BE2C (cell line): ENCODE measurements at regions not wholly inside any gene's neighbourhood (a gene's known extent, or its start where the extent isn't known, plus 50 kb on each side); places are given as distances from the start of the nearest gene placed in this dataset.

Source experiments
- DNase-seq: peaks from one replicate; pipeline ENCODE4 v3.0.0-alpha.2; 2020
- H3K27me3 ChIP-seq: fragments of 250-450 bp; sonication (Bioruptor Pico); 2 replicates; pipeline ENCODE4 v1.5.1; 2020; ENCODE audit warnings: mild to moderate bottlenecking
- H3K36me3 ChIP-seq: fragments of 250-450 bp; sonication (Bioruptor Pico); 2 replicates; pipeline ENCODE4 v1.5.1; 2020; ENCODE audit warnings: mild to moderate bottlenecking
- H3K4me1 ChIP-seq: fragments of 250-450 bp; sonication (Bioruptor Pico); 2 replicates; pipeline ENCODE4 v1.5.1; 2020
- H3K4me3 ChIP-seq: 2 replicates; pipeline ENCODE4 v1.5.1; 2011; ENCODE audit warnings: low read depth, low read length
- H3K9me3 ChIP-seq: fragments of 250-450 bp; sonication (Bioruptor Pico); 2 replicates; pipeline ENCODE4 v1.5.1; 2020
- TF ChIP-seq, protein P1 (sequence below): IDR thresholded peaks from 2 replicates; pipeline ENCODE4 v1.5.1; 2012; ENCODE audit warnings: mild to moderate bottlenecking, low read depth, low read length

DNA sequence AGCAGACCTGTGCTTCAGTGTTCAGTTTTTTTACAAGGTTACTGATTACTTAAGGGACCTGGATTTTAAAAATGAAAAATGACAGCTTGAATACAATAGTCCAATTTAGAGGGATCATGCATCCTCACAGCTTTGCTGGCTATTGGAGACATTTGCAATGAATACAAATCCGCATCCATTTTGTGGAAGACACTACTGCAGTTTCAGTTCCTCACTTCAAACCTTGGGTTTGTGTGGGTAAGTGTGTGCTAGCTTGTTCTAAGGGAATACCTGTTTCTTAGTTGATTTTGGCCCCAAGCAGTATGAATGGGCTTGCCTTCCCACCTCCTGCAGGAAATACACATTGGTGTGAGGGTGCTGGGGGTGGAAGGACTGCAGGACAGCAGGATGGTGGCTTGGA is 222.4 kb downstream of the OLFM4 start:
- no peak for DNase-seq
- no peaks in the 10 kb centered on the region for H3K9me3 ChIP-seq
- TF ChIP-seq, protein P1, sequence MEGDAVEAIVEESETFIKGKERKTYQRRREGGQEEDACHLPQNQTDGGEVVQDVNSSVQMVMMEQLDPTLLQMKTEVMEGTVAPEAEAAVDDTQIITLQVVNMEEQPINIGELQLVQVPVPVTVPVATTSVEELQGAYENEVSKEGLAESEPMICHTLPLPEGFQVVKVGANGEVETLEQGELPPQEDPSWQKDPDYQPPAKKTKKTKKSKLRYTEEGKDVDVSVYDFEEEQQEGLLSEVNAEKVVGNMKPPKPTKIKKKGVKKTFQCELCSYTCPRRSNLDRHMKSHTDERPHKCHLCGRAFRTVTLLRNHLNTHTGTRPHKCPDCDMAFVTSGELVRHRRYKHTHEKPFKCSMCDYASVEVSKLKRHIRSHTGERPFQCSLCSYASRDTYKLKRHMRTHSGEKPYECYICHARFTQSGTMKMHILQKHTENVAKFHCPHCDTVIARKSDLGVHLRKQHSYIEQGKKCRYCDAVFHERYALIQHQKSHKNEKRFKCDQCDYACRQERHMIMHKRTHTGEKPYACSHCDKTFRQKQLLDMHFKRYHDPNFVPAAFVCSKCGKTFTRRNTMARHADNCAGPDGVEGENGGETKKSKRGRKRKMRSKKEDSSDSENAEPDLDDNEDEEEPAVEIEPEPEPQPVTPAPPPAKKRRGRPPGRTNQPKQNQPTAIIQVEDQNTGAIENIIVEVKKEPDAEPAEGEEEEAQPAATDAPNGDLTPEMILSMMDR = no peak
- H3K4me3 ChIP-seq = no peak overlapping the region
- no peaks in the 10 kb centered on the region for H3K27me3 ChIP-seq
- no peaks in the 10 kb centered on the region for H3K4me1 ChIP-seq
- no peaks in the 10 kb centered on the region for H3K36me3 ChIP-seq

DNA sequence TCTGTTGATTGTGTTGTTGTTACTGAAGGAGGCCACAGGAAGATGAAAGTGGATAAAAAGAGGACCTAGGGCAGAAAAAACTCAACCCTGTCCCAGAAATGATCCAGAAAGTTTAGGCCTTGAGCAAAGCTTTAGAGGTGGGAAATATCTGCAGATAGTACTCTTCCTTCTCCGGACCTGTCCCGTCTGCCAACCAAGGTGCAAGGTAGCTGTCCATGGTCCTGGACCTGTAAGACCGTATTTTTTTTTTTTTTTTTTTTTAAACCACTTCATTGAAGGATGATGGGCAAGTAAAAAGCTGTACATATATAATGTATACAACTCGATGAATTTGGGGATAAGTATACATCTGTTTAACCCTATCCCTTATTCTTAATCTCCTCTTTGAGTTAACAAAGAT is 225.9 kb downstream of the OLFM4 start:
- Histone ChIP-seq H3K9me3 (no peaks in the 10 kb centered on the region), H3K27me3 (no peaks in the 10 kb centered on the region), H3K4me1 (no peaks in the 10 kb centered on the region), H3K4me3 (no peak overlapping the region), H3K36me3 (no peaks in the 10 kb centered on the region)
- TF ChIP-seq, protein P1 = no peak
- DNase-seq = no peak

DNA sequence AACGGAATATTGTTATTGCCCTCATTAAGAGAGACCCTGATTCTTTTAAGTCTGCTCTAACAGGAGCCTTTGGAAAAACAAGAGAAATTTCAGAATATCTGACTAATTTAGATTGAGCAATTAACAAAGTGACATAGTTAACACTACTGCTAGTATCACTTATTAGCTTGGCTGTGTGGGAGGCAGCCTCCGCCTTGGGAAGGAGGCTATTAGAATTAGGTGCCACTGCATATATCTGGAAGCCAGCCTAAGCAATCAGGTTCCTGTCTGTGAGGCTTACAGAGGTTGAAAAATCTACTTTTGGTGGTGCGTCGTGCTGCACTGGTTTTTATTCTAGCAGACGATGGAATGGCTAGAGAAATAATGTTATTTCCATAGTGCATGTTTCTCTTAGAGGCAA is 227.2 kb downstream of the OLFM4 start:
- no peak for DNase-seq
- H3K4me1 ChIP-seq = no peaks in the 10 kb centered on the region

GRCh38 chr13:53260594-53260993 is 232.0 kb downstream of the OLFM4 start:
- no peaks in the 10 kb centered on the region for H3K36me3 ChIP-seq
- no peaks in the 10 kb centered on the region for H3K4me1 ChIP-seq
- H3K27me3 ChIP-seq = no peaks in the 10 kb centered on the region
- H3K4me3 ChIP-seq = no peak overlapping the region
- TF ChIP-seq, protein P1 = no peak
- DNase-seq = no peak
- no peaks in the 10 kb centered on the region for H3K9me3 ChIP-seq

More for the DNA sequence above, 227.2 kb downstream of the OLFM4 start:
- Histone ChIP-seq H3K27me3 (no peaks in the 10 kb centered on the region), H3K4me3 (no peak overlapping the region), H3K36me3 (no peaks in the 10 kb centered on the region), H3K9me3 (no peaks in the 10 kb centered on the region)
- TF ChIP-seq, protein P1 = no peak

- H3K4me3 ChIP-seq = no peak overlapping the region
- TF ChIP-seq, protein P1 = no peak
- no peak for DNase-seq
- no peaks in the 10 kb centered on the region for H3K27me3 ChIP-seq
- H3K4me1 ChIP-seq = no peaks in the 10 kb centered on the region
- H3K9me3 ChIP-seq = no peaks in the 10 kb centered on the region
- no peaks in the 10 kb centered on the region for H3K36me3 ChIP-seq
These were observed 236.3 kb downstream of the OLFM4 start for GRCh38 chr13:53264751-53265385.

- DNase-seq = no peak
- no peaks in the 10 kb centered on the region for H3K4me1 ChIP-seq
- H3K36me3 ChIP-seq = no peaks in the 10 kb centered on the region
- TF ChIP-seq, protein P1 = no peak
- no peaks in the 10 kb centered on the region for H3K9me3 ChIP-seq
- H3K27me3 ChIP-seq = no peaks in the 10 kb centered on the region
- H3K4me3 ChIP-seq = no peak overlapping the region
These were observed 238.1 kb downstream of the OLFM4 start for GRCh38 chr13:53266757-53267156.
